GM23338 (cell line): ENCODE measurements at regions not wholly inside any gene's neighbourhood (a gene's known extent, or its start where the extent isn't known, plus 50 kb on each side); places are given as distances from the start of the nearest gene placed in this dataset.

Source experiments
- ATAC-seq: fragments of 200-7000 bp; cut with Tn5 transposase; 3 replicates; pipeline ENCODE4 v1.9.1; 2020
- DNase-seq: peaks from one replicate; pipeline ENCODE4 v3.0.0-alpha.2; 2015; ENCODE audit warnings: low spot score
- H2AFZ ChIP-seq: fragments of 200-600 bp; sonication (generic); 2 replicates; pipeline ENCODE4 v1.8.0; 2016; ENCODE audit warnings: antibody characterized with exemption, mild to moderate bottlenecking, moderate library complexity
- H3F3A ChIP-seq: fragments of 200-600 bp; sonication (generic); replicated peaks from 2 replicates; pipeline ENCODE4 v1.8.0; 2017; ENCODE audit warnings: antibody characterized with exemption, mixed run types, low read depth
- H3K27ac ChIP-seq: fragments of 200-600 bp; sonication (generic); 2 replicates; pipeline ENCODE4 v1.6.1; 2016; ENCODE audit warnings: low read depth
- H3K27me3 ChIP-seq: fragments of 200-600 bp; sonication (generic); 2 replicates; pipeline ENCODE4 v1.8.0; 2016; ENCODE audit warnings: mild to moderate bottlenecking, mixed run types, moderate library complexity; ENCODE audit not compliant: insufficient read depth
- H3K36me3 ChIP-seq: fragments of 200-600 bp; sonication (generic); 2 replicates; pipeline ENCODE4 v1.8.0; 2016; ENCODE audit warnings: mild to moderate bottlenecking; ENCODE audit not compliant: insufficient read depth
- H3K4me1 ChIP-seq: fragments of 200-600 bp; sonication (generic); 2 replicates; pipeline ENCODE4 v1.8.0; 2016; ENCODE audit warnings: mild to moderate bottlenecking, moderate library complexity; ENCODE audit not compliant: insufficient read depth
- H3K4me2 ChIP-seq: fragments of 200-600 bp; sonication (generic); 2 replicates; pipeline ENCODE4 v1.7.1; 2017; ENCODE audit warnings: mixed run types
- H3K4me3 ChIP-seq: fragments of 200-600 bp; sonication (generic); 2 replicates; pipeline ENCODE4 v1.6.1; 2016; ENCODE audit warnings: mixed run types
- H3K79me2 ChIP-seq: fragments of 200-600 bp; sonication (generic); replicated peaks from 2 replicates; pipeline ENCODE4 v1.8.0; 2017; ENCODE audit warnings: mild to moderate bottlenecking; ENCODE audit not compliant: insufficient read depth
- H3K9me2 ChIP-seq: fragments of 200-600 bp; sonication (generic); 2 replicates; pipeline ENCODE4 v1.8.0; 2017; ENCODE audit not compliant: insufficient read depth
- H4K20me1 ChIP-seq: fragments of 200-600 bp; sonication (generic); replicated peaks from 2 replicates; pipeline ENCODE4 v1.8.0; 2017; ENCODE audit warnings: mild to moderate bottlenecking; ENCODE audit not compliant: insufficient read depth
- H3K27ac Mint-ChIP-seq: 2 replicates; pipeline ENCODE4 v1.8.0; 2020; ENCODE audit warnings: inconsistent platforms, mild to moderate bottlenecking, moderate library complexity, mixed read lengths
- H3K27me3 Mint-ChIP-seq: 3 replicates; pipeline ENCODE4 v1.8.0; 2022; ENCODE audit warnings: low read depth, mild to moderate bottlenecking, moderate library complexity, mixed read lengths, inconsistent platforms; ENCODE audit not compliant: insufficient read depth, poor library complexity
- H3K36me3 Mint-ChIP-seq: 3 replicates; pipeline ENCODE4 v1.8.0; 2021; ENCODE audit warnings: low read depth, mild to moderate bottlenecking, inconsistent platforms, moderate library complexity, mixed read lengths
- H3K4me1 Mint-ChIP-seq: 3 replicates; pipeline ENCODE4 v1.8.0; 2020; ENCODE audit warnings: mild to moderate bottlenecking, inconsistent platforms, mixed read lengths
- H3K4me3 Mint-ChIP-seq: 3 replicates; pipeline ENCODE4 v1.8.0; 2021; ENCODE audit warnings: moderate library complexity, mild to moderate bottlenecking, inconsistent platforms, mixed read lengths
- H3K9me3 Mint-ChIP-seq: 3 replicates; pipeline ENCODE4 v1.8.0; 2020; ENCODE audit warnings: moderate library complexity, mild to moderate bottlenecking, inconsistent platforms, mixed read lengths
- CTCF ChIP-seq, 2 experiments: fragments of 200-600 bp in 1 of 2; sonication (generic) in 1 of 2; conservative IDR thresholded peaks; 2 replicates each; pipeline versions ENCODE4 v1.5.1 to v1.6.1; 2016 to 2017; ENCODE audit warnings: antibody characterized with exemption in 2 of 2, low read depth in 2 of 2, mild to moderate bottlenecking in 2 of 2, moderate library complexity in 1 of 2
- ETS1 ChIP-seq: IDR thresholded peaks from 2 replicates; pipeline ENCODE4 v1.6.1; 2016; ENCODE audit warnings: antibody characterized with exemption
- EZH2 ChIP-seq: fragments of 200-600 bp; sonication (generic); IDR thresholded peaks from one replicate; pipeline ENCODE4 v1.8.0; 2017; ENCODE audit warnings: antibody characterized with exemption, mild to moderate bottlenecking, low read depth; ENCODE audit not compliant: unreplicated experiment
- EZH2phosphoT487 ChIP-seq: fragments of 200-600 bp; sonication (generic); IDR thresholded peaks from one replicate; pipeline ENCODE4 v1.8.1; 2018; ENCODE audit warnings: antibody characterized with exemption; ENCODE audit not compliant: unreplicated experiment
- JUNB ChIP-seq: IDR thresholded peaks from one replicate; pipeline ENCODE4 v1.6.1; 2016; ENCODE audit warnings: antibody characterized with exemption; ENCODE audit not compliant: unreplicated experiment
- NANOG ChIP-seq: IDR thresholded peaks from 2 replicates; pipeline ENCODE4 v1.6.1; 2016; ENCODE audit warnings: antibody characterized with exemption, borderline replicate concordance
- POLR2AphosphoS5 ChIP-seq: IDR thresholded peaks from 2 replicates; pipeline ENCODE4 v1.6.1; 2016; ENCODE audit warnings: antibody characterized with exemption, low read depth
- REST ChIP-seq: IDR thresholded peaks from one replicate; pipeline ENCODE4 v1.6.1; 2018; ENCODE audit warnings: antibody characterized with exemption; ENCODE audit not compliant: unreplicated experiment
- STAT1 ChIP-seq: IDR thresholded peaks from one replicate; pipeline ENCODE4 v1.6.1; 2016; ENCODE audit warnings: antibody characterized with exemption; ENCODE audit not compliant: unreplicated experiment
- ZNF331 ChIP-seq: fragments of 250-450 bp; sonication (Bioruptor Pico); IDR thresholded peaks from 2 replicates; pipeline ENCODE4 v1.5.0; 2020; ENCODE audit warnings: low read depth, mild to moderate bottlenecking, moderate library complexity
- ZNF462 ChIP-seq: fragments of 250-450 bp; sonication (Bioruptor Pico); IDR thresholded peaks from 2 replicates; pipeline ENCODE4 v1.5.0; 2020; ENCODE audit warnings: mild to moderate bottlenecking, moderate library complexity

- Mint-ChIP-seq H3K4me1 (peaks cover 5% of the 10 kb centered on the region; the same call in 2 of the 3 replicates), H3K36me3 (no peaks in the 10 kb centered on the region), H3K27ac (no peak overlapping the region), H3K4me3 (no peak overlapping the region), H3K27me3 (no peaks in the 10 kb centered on the region), H3K9me3 (peaks cover 4% of the 10 kb centered on the region; the same call in 1 of the 3 replicates)
- H3K36me3 ChIP-seq, result no peaks in the 10 kb centered on the region
- DNase-seq, result no peak
- H3K27me3 ChIP-seq, result no peaks in the 10 kb centered on the region
- H3K27ac ChIP-seq, result no peak overlapping the region
- TF ChIP-seq EZH2, result no peak
- no peak for TF ChIP-seq ETS1
- TF ChIP-seq ZNF331, result no peak
- TF ChIP-seq ZNF462 (CRISPR knock-in tag), result no peak
- no peak for TF ChIP-seq JUNB
- no peak for TF ChIP-seq REST
- TF ChIP-seq NANOG, result no peak
- TF ChIP-seq POLR2AphosphoS5, result no peak
- no peak for TF ChIP-seq CTCF (conservative IDR thresholded peaks at IDR 0.05; ENCODE audit: low read depth in 2 of 2)
- no peak for TF ChIP-seq EZH2phosphoT487
- TF ChIP-seq STAT1, result no peak
- H3K4me2 ChIP-seq, result no peak overlapping the region
- no peaks in the 10 kb centered on the region for H4K20me1 ChIP-seq
- no peaks in the 10 kb centered on the region for H3K4me1 ChIP-seq
- H3K79me2 ChIP-seq, result no peaks in the 10 kb centered on the region
- ATAC-seq, result no peak
- no peak overlapping the region for H2AFZ ChIP-seq
- H3F3A ChIP-seq, result no peaks in the 10 kb centered on the region
- H3K4me3 ChIP-seq, result no peak overlapping the region
- H3K9me2 ChIP-seq, result peaks cover 11% of the 10 kb centered on the region; the same call in 1 of the 2 replicates
These were observed 274.9 kb downstream of the KCNRG start for GRCh38 chr13:50290186-50290585.
